Panc1 (cell line): ENCODE measurements at regions not wholly inside any gene's neighbourhood (a gene's known extent, or its start where the extent isn't known, plus 50 kb on each side); places are given as distances from the start of the nearest gene placed in this dataset.

ENCODE experiments used
- ATAC-seq: fragments of 200-7000 bp; cut with Tn5 transposase; 2 replicates; pipeline ENCODE4 v1.9.1; 2020; ENCODE audit warnings: mild to moderate bottlenecking, moderate library complexity
- BruUV-seq: library from RNA; stranded (reverse); fragments of 400-500 nt; replicated peaks from 2 replicates; lab custom pipeline; 2021; lab: Mats Ljungman, UMichigan
- CTCF ChIA-PET: fragments of 300-600 bp; sonication (Branson Sonifier 250); formaldehyde crosslinking; loops from one replicate; lab custom pipeline; 2022; ENCODE audit warnings: antibody characterized with exemption; lab: Charles Lee
- POLR2A ChIA-PET: fragments of 300-600 bp; sonication (Branson Sonifier 250); formaldehyde crosslinking; loops from one replicate; lab custom pipeline; 2022; ENCODE audit warnings: antibody characterized with exemption; lab: Charles Lee
- DNase-seq: peaks from one replicate; pipeline ENCODE4 v3.0.0-alpha.2; 2010; ENCODE audit warnings: low read depth, low spot score
- H3K27ac ChIP-seq: 2 replicates; pipeline ENCODE4 v1.5.1; 2011; ENCODE audit warnings: mild to moderate bottlenecking, low read length, inconsistent platforms
- H3K27me3 ChIP-seq: fragments of 200-500 bp; sonication (Bioruptor generic); 2 replicates; pipeline ENCODE4 v1.6.0; 2014; ENCODE audit warnings: low read length, inconsistent platforms; ENCODE audit not compliant: control insufficient read depth, insufficient read depth
- H3K36me3 ChIP-seq: fragments of 200-500 bp; sonication (Bioruptor generic); 2 replicates; pipeline ENCODE4 v1.5.1; 2014; ENCODE audit warnings: inconsistent platforms, mild to moderate bottlenecking, low read length, moderate library complexity; ENCODE audit not compliant: control insufficient read depth, insufficient read depth
- H3K4me1 ChIP-seq: 2 replicates; pipeline ENCODE4 v1.5.1; 2011; ENCODE audit warnings: inconsistent platforms, mild to moderate bottlenecking, low read length, moderate library complexity; ENCODE audit not compliant: control insufficient read depth, insufficient read depth
- H3K4me3 ChIP-seq, 2 experiments: 2 replicates each; pipeline ENCODE4 v1.5.1; 2011 to 2012; ENCODE audit warnings: low read depth in 2 of 2, low read length in 2 of 2, mild to moderate bottlenecking in 2 of 2, inconsistent platforms in 1 of 2, moderate library complexity in 1 of 2
- H3K9me3 ChIP-seq: fragments of 200-500 bp; sonication (Bioruptor generic); 2 replicates; pipeline ENCODE4 v1.5.1; 2014; ENCODE audit warnings: low read depth, mild to moderate bottlenecking, inconsistent platforms, low read length, moderate library complexity; ENCODE audit not compliant: control insufficient read depth, insufficient read depth
- CTCF ChIP-seq: fragments of 450-650 bp; IDR thresholded peaks from 2 replicates; pipeline ENCODE4 v1.5.1; 2017; ENCODE audit warnings: mild to moderate bottlenecking
- POLR2AphosphoS5 ChIP-seq: IDR thresholded peaks from 2 replicates; pipeline ENCODE4 v1.6.1; 2012; ENCODE audit warnings: mild to moderate bottlenecking, low read depth, low read length, moderate library complexity
- REST ChIP-seq, 2 experiments: IDR thresholded peaks; 2 replicates each; pipeline ENCODE4 v1.6.1; 2011 to 2012; ENCODE audit warnings: low read depth in 2 of 2, control low read depth in 1 of 2, low read length in 1 of 2, mild to moderate bottlenecking in 1 of 2, moderate library complexity in 1 of 2; ENCODE audit not compliant: insufficient read depth in 1 of 2
- SIN3A ChIP-seq: IDR thresholded peaks from 2 replicates; pipeline ENCODE4 v1.6.1; 2012; ENCODE audit warnings: low read depth, mild to moderate bottlenecking, low read length, moderate library complexity, borderline replicate concordance; ENCODE audit not compliant: insufficient read depth
- TCF7L2 ChIP-seq: IDR thresholded peaks from 2 replicates; pipeline ENCODE4 v1.6.1; 2011; ENCODE audit warnings: mild to moderate bottlenecking, low read depth, low read length, inconsistent platforms
- in situ Hi-C: cut with HindIII; loops from 2 replicates; pipeline ENCODE4 v1.10.0; 2016; ENCODE audit warnings: low sequenced_read_pairs, low pct_unique_long_range_greater_than_20kb
- intact Hi-C: fragments of 100-400 bp; cut with micrococcal nuclease; formaldehyde crosslinking; loops from one replicate; pipeline ENCODE4 v1.10.0; 2022; ENCODE audit not compliant: unreplicated experiment

- Histone ChIP-seq H3K27ac (no peak overlapping the region), H3K36me3 (no peaks in the 10 kb centered on the region), H3K27me3 (no peaks in the 10 kb centered on the region), H3K9me3 (no peaks in the 10 kb centered on the region), H3K4me1 (no peaks in the 10 kb centered on the region), H3K4me3 (no peak overlapping the region)
- ATAC-seq = no peak
- no peak for TF ChIP-seq TCF7L2
- in situ Hi-C loops (no loop called here), intact Hi-C loops (no loop called here)
- ChIA-PET CTCF (no interaction called here), POLR2A (no interaction called here)
- BruUV-seq = no TSS peak
- DNase-seq = no peak
Measured at GRCh38 chr4:177717407-177717806, 275.2 kb upstream of the AGA start.

- CTCF ChIA-PET = no interaction called here
- in situ Hi-C loops = no loop called here
- Histone ChIP-seq H3K36me3 (no peaks in the 10 kb centered on the region), H3K4me3 (no peak overlapping the region), H3K9me3 (no peaks in the 10 kb centered on the region), H3K27ac (no peak overlapping the region), H3K27me3 (no peaks in the 10 kb centered on the region), H3K4me1 (no peaks in the 10 kb centered on the region)
- intact Hi-C loops = no loop called here
- POLR2A ChIA-PET = no interaction called here
- no peak for ATAC-seq
- TF ChIP-seq POLR2AphosphoS5 (no peak), CTCF (no peak)
- BruUV-seq = no TSS peak
- no peak for DNase-seq
Measured at GRCh38 chr4:177718514-177718913, 276.3 kb upstream of the AGA start.

- in situ Hi-C loops (no loop called here), intact Hi-C loops (no loop called here)
- no peaks in the 10 kb centered on the region for H3K27me3 ChIP-seq
- no TSS peak for BruUV-seq
- no peak overlapping the region for H3K4me3 ChIP-seq
- no peaks in the 10 kb centered on the region for H3K4me1 ChIP-seq
- ATAC-seq = no peak
- H3K27ac ChIP-seq = no peak overlapping the region
- TF ChIP-seq CTCF (no peak), SIN3A (no peak), REST (IDR thresholded peaks at IDR 0.05; ENCODE audit: insufficient read depth in 1 of 2, low read depth in 2 of 2, low read length in 1 of 2) (no peak), TCF7L2 (no peak), POLR2AphosphoS5 (no peak)
- CTCF ChIA-PET = no interaction called here
- no peak for DNase-seq
- H3K36me3 ChIP-seq = no peaks in the 10 kb centered on the region
- POLR2A ChIA-PET = no interaction called here
- no peaks in the 10 kb centered on the region for H3K9me3 ChIP-seq
Measured at GRCh38 chr4:177726111-177726510, 283.9 kb upstream of the AGA start.
